Cardiac muscle cell (in vitro differentiated cells and primary cell): ENCODE measurements at regions not wholly inside any gene's neighbourhood (a gene's known extent, or its start where the extent isn't known, plus 50 kb on each side); places are given as distances from the start of the nearest gene placed in this dataset.
A peak's percentile ranks its signal among the peaks of the same experiment; 100 is the strongest.

Experiments used
- DNase-seq, 2 donors: peaks; one replicate each; pipeline versions ENCODE4 v3.0.0 to v3.0.0-alpha.2; 2010 to 2017; ENCODE audit warnings: low read depth in 1 of 2, low spot score in 1 of 2
- H3K27ac ChIP-seq: fragments of 200-600 bp; sonication (generic); 2 replicates; pipeline ENCODE4 v1.5.1; 2016
- H3K27me3 ChIP-seq: fragments of 200-600 bp; sonication (generic); 2 replicates; pipeline ENCODE4 v1.6.0; 2016; ENCODE audit warnings: control low read depth
- H3K36me3 ChIP-seq: fragments of 200-600 bp; sonication (generic); 2 replicates; pipeline ENCODE4 v1.5.1; 2016; ENCODE audit warnings: control low read depth
- H3K4me1 ChIP-seq: fragments of 200-600 bp; sonication (generic); 2 replicates; pipeline ENCODE4 v1.8.1; 2017; ENCODE audit warnings: low read depth, mild to moderate bottlenecking, mixed run types
- H3K4me3 ChIP-seq: fragments of 200-600 bp; sonication (generic); 2 replicates; pipeline ENCODE4 v1.5.1; 2016; ENCODE audit warnings: mild to moderate bottlenecking
- H3K9me3 ChIP-seq: fragments of 200-600 bp; sonication (generic); 2 replicates; pipeline ENCODE4 v1.5.1; 2017; ENCODE audit warnings: low read depth, mild to moderate bottlenecking, control low read depth
- CTCF ChIP-seq: IDR thresholded peaks from 2 replicates; pipeline ENCODE4 v1.5.1; 2012; ENCODE audit warnings: low read depth, mild to moderate bottlenecking, low read length

DNA sequence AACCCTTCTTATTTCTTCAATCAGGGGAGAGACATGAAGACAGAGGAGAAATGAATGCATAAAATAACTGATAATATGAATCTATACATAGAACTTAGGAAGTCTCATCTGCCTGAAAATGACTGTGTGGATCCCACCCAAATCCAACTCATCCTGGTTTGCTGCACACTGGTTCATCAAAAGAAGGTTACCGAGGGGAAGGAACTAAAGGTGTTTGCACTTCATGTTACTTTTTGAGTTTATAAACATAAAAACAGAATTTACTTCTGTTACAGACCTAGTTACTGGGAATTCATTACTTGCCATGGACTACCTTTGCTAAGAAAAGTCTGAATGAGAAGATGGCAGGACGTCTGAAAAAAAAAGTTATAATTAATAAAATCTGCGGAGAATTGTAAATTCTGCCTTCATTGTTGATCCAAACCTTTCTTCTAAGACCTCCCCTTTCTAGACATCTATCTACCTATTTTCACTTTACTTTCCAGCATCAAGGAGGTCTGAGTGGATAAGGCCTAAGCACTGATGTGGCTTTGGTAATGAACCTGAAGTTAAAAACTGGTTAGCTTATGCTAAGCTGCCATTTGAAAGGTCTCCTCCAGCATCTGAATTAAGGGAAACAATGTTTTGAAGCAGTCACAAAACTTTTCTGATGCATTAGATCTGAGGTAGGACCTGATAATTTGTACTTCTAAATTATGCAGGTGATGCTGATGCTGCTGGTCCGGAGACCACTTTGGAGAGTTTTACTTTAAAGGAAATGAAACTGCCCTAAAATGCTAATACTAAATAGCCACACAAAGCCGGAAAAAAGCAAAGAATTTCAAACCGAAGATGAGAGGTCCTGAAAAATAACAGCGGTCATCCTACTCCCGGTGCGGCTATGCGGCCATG is 84.0 kb downstream of the HFE start:
- H3K27me3 ChIP-seq: no peaks in the 10 kb centered on the region
- no peaks in the 10 kb centered on the region for H3K4me1 ChIP-seq
- no peak for TF ChIP-seq CTCF
- peak overlapping the region; percentile 53 for H3K4me3 ChIP-seq
- peak overlapping the region; percentile 92 for H3K27ac ChIP-seq
- no peak for DNase-seq
- no peaks in the 10 kb centered on the region for H3K36me3 ChIP-seq
- H3K9me3 ChIP-seq: no peaks in the 10 kb centered on the region

DNA sequence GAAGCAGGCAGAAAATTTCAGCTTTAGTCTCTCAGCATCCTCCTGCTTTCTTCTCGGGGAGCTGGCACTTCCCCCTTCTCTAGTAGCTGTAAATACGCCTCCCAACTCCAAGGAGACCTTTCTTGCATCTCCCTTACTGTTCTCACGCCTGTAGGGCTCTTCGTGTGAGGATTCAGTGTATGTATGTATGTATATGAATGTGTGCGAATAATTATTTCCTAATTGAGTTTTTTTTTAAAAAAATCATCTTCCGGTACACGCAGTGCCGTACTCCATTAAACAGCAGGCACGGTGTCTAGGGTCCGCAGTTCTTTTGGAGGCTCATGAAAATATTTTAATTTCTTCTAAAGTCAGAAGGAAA is 85.4 kb downstream of the HFE start:
- no peaks in the 10 kb centered on the region for H3K9me3 ChIP-seq
- no peak for TF ChIP-seq CTCF
- no peaks in the 10 kb centered on the region for H3K36me3 ChIP-seq
- peak; percentile 24 to 57 for DNase-seq
- H3K4me1 ChIP-seq: no peaks in the 10 kb centered on the region
- peak overlapping the region; percentile 53 for H3K4me3 ChIP-seq
- peak overlapping the region; percentile 92 for H3K27ac ChIP-seq
- no peaks in the 10 kb centered on the region for H3K27me3 ChIP-seq

- no peak for TF ChIP-seq CTCF
- H3K4me3 ChIP-seq: no peak overlapping the region
Observed at GRCh38 chr6:26173836-26174145, 86.6 kb downstream of the HFE start.

DNA sequence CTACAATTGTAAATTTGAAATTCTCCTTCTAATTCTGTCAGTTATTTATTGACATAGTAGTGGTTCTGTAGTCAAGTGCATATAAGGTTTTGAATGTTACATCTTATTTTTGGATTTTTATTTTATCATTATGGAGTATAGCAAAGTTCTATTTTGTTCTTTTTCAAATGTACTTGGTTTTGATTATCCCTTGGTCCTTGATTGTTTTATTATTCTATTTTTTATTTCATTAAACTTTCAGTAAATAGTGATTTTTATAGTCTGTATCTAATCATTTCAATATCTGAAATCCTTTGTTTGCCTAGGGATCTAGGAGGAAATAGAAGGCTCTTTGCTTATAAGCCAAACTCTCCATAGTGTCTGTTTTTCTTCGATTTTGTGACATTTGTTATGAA is 87.8 kb downstream of the HFE start:
- H3K4me3 ChIP-seq: no peak overlapping the region
- H3K4me1 ChIP-seq: no peaks in the 10 kb centered on the region
- H3K27ac ChIP-seq: no peak overlapping the region
- DNase-seq: no peak
- H3K9me3 ChIP-seq: no peaks in the 10 kb centered on the region
- H3K36me3 ChIP-seq: no peaks in the 10 kb centered on the region
- H3K27me3 ChIP-seq: no peaks in the 10 kb centered on the region
- TF ChIP-seq CTCF: no peak

More at GRCh38 chr6:26173836-26174145, 86.6 kb downstream of the HFE start:
- Histone ChIP-seq H3K27me3 (no peaks in the 10 kb centered on the region), H3K4me1 (no peaks in the 10 kb centered on the region), H3K9me3 (no peaks in the 10 kb centered on the region), H3K36me3 (no peaks in the 10 kb centered on the region), H3K27ac (no peak overlapping the region)
- no peak for DNase-seq

DNA sequence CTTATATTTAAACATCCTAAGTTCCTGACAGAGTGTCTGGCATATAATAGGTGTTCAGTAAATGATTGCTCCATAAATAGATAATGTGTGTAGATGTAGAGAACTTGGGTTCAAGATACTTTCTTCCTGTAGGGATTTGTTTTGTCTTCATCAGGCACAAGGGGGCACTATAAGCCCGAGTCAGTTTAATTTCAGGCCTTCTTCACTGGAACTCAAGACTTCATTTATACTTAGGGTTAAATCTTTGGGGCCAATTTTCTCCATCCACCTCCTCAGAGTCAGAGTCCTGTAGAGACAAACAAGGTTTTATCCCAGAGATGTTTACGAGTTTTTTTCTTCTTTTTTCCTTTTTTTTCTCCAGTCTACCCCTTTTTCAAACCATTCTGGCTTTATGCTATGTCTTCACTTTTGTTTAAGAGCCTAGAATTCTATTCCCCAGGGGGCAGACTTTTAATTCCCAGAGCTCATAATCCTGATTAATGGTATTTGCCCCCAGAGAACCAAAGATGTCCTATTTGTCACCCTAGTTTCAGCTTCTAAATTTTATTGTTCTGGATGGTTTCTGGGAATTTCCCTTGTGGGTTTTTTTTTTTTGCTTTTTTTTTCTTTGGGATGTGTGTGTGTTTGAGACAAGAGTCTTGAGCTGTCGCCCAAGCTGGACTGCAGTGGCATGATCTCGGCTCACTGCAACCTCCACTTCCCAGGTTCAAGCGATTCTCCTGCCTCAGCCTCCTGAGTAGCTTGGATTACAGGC is 88.4 kb downstream of the HFE start:
- Histone ChIP-seq H3K27me3 (no peaks in the 10 kb centered on the region), H3K4me1 (no peaks in the 10 kb centered on the region), H3K36me3 (no peaks in the 10 kb centered on the region), H3K27ac (no peak overlapping the region), H3K4me3 (no peak overlapping the region), H3K9me3 (no peaks in the 10 kb centered on the region)
- DNase-seq: peak; percentile 39 to 82
- TF ChIP-seq CTCF: peak; percentile 69
